ENCODE measurements at regions not wholly inside any gene's neighbourhood (a gene's known extent, or its start where the extent isn't known, plus 50 kb on each side); places are given as distances from the start of the nearest gene placed in this dataset.

DNA sequence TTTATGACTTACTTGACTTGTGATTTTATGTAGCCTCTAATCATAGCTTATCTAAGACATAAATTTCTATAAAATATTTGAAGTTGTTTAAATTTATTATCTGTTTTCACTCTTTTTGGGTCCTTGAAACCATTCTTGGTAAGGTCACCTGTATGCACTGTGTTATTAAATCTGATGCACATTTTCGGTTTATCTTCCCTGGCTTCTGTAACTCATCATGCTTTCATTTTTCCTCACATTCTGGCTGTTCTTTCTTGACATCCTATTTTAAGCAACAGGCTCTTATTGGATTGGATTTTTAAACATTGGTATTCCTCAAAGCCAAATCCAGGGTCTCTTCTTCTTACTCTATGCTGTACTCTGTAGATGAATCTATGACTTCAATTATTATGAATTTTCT, 341.6 kb downstream of the TGFB2 start:
- no peak overlapping the region for H3K4me3 ChIP-seq (ENCODE audit: low read depth, low read length)
- TF ChIP-seq, protein P1, sequence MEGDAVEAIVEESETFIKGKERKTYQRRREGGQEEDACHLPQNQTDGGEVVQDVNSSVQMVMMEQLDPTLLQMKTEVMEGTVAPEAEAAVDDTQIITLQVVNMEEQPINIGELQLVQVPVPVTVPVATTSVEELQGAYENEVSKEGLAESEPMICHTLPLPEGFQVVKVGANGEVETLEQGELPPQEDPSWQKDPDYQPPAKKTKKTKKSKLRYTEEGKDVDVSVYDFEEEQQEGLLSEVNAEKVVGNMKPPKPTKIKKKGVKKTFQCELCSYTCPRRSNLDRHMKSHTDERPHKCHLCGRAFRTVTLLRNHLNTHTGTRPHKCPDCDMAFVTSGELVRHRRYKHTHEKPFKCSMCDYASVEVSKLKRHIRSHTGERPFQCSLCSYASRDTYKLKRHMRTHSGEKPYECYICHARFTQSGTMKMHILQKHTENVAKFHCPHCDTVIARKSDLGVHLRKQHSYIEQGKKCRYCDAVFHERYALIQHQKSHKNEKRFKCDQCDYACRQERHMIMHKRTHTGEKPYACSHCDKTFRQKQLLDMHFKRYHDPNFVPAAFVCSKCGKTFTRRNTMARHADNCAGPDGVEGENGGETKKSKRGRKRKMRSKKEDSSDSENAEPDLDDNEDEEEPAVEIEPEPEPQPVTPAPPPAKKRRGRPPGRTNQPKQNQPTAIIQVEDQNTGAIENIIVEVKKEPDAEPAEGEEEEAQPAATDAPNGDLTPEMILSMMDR (IDR thresholded peaks at IDR 0.05; ENCODE audit: insufficient read depth, low read length, severe bottlenecking) = no peak

DNA sequence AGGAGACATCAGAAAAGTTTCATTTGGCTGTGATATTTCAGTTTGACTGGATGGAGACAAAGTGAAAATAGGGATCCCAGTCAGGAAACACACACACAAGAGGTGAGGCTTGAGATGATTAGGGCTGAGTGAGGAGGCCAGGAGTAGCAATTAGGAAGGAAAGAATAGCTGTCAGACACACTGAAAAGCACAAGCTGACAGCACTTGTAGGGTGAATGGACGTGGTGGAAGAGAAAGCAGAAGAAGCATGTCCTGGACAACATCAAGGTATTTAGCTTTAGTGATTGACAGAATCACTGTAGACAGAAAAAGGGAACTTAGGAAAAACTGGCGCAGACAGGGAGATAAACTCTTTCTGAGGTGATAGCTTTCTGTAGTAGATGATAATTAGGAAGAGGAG, 347.7 kb downstream of the TGFB2 start:
- FAIRE-seq (no peak), DNase-seq (ENCODE audit: low read depth) (no peak)
- no peaks in the 10 kb centered on the region for H3K27me3 ChIP-seq (ENCODE audit: control insufficient read depth, insufficient read depth, low read length)
- no peaks in the 10 kb centered on the region for H3K36me3 ChIP-seq (ENCODE audit: control insufficient read depth, insufficient read depth, low read length)
- no peak overlapping the region for H3K4me3 ChIP-seq (ENCODE audit: low read depth, low read length)
- TF ChIP-seq, protein P1 (IDR thresholded peaks at IDR 0.05; ENCODE audit: insufficient read depth, low read length, severe bottlenecking) = no peak

More for the DNA sequence above, 341.6 kb downstream of the TGFB2 start:
- FAIRE-seq (no peak), DNase-seq (ENCODE audit: low read depth) (no peak)
- no peaks in the 10 kb centered on the region for H3K36me3 ChIP-seq (ENCODE audit: control insufficient read depth, insufficient read depth, low read length)
- no peaks in the 10 kb centered on the region for H3K27me3 ChIP-seq (ENCODE audit: control insufficient read depth, insufficient read depth, low read length)

DNA sequence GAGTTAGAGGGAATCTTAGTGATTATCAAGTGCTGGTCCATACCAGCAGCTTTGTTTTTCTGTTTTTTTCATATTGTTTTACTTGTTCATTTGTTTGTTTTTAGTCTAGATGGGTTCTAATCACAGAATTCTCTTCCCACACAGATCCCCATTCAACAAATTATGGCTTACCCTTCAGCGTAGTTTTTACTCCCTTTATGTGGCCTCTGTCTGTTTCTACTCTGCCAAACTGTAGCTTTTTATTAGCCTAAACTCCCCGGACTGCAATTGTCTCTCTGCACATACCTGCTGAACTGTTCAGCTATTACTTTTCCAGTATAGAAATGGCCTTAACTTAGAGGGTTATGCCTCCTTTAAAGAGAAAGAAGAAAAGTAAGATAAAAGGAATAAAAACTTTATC, 348.5 kb downstream of the TGFB2 start:
- Histone ChIP-seq H3K36me3 (ENCODE audit: control insufficient read depth, insufficient read depth, low read length) (no peaks in the 10 kb centered on the region), H3K4me3 (ENCODE audit: low read depth, low read length) (no peak overlapping the region), H3K27me3 (ENCODE audit: control insufficient read depth, insufficient read depth, low read length) (no peaks in the 10 kb centered on the region)
- TF ChIP-seq, protein P1 (IDR thresholded peaks at IDR 0.05; ENCODE audit: insufficient read depth, low read length, severe bottlenecking) = no peak
- FAIRE-seq = no peak
- DNase-seq (ENCODE audit: low read depth) = no peak

DNA sequence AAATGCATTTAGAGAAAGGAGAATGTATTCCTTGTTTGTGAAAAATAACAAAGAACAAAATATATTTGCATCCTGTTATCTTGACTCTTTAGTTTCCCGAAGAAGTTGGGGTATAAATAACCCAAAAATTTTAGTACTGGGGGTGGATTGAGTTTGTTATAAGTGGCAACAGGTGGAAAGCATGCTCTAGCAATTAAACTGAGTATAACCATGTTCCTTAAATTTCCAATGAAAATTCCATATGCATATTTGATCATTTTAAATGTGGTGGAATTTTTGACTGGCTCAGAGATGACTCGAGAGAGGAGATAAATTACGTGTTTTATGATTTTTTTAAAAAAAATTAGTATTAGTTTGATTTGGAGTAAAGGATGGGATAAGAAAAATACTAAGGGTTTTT, 348.9 kb downstream of the TGFB2 start:
- FAIRE-seq (no peak), DNase-seq (ENCODE audit: low read depth) (no peak)
- TF ChIP-seq, protein P1 (IDR thresholded peaks at IDR 0.05; ENCODE audit: insufficient read depth, low read length, severe bottlenecking) = no peak

DNA sequence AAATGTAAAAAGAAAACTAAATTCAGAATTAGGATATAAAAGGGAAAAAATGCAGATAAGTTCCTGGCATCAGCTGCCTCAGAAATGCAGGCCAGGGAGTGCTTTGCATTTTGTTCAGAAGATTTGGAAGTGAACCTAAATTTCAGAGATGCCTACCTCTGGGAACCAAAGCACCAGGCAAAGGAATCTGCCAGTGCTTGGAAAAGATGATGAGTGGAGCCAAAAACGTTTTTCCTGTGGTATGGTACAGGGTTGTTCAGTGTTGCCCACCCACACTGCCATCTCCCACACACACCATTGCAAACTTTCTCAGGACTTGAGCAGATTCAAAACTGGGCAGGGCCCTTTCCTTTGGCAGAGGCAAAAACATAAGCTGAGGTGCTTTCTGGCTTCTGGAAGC, 349.5 kb downstream of the TGFB2 start:
- TF ChIP-seq, protein P1 (IDR thresholded peaks at IDR 0.05; ENCODE audit: insufficient read depth, low read length, severe bottlenecking) = no peak
- no peaks in the 10 kb centered on the region for H3K27me3 ChIP-seq (ENCODE audit: control insufficient read depth, insufficient read depth, low read length)
- FAIRE-seq = no peak
- H3K36me3 ChIP-seq (ENCODE audit: control insufficient read depth, insufficient read depth, low read length) = no peaks in the 10 kb centered on the region
- no peak for DNase-seq (ENCODE audit: low read depth)
- H3K4me3 ChIP-seq (ENCODE audit: low read depth, low read length) = no peak overlapping the region

More for the DNA sequence above, 348.9 kb downstream of the TGFB2 start:
- no peak overlapping the region for H3K4me3 ChIP-seq (ENCODE audit: low read depth, low read length)
- H3K36me3 ChIP-seq (ENCODE audit: control insufficient read depth, insufficient read depth, low read length) = no peaks in the 10 kb centered on the region
- no peaks in the 10 kb centered on the region for H3K27me3 ChIP-seq (ENCODE audit: control insufficient read depth, insufficient read depth, low read length)

DNA sequence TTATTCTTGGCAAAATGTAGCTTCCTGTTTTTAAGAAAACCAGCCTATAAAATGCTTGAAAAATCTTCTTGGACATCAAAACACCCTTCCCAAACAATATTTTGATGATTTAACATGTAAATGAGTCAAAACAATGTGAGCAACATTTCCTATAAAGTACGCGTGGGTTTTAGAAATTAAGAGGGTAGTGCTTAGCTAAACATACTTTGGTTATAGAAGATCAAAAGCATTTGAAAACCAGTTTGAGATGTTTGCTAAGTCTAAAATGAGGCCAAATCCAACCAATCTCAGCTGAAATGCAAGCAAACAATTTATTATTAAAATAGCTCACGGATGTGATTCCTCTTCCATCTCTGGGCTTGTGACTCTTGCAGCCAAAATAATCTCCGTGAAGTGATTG, 350.4 kb downstream of the TGFB2 start:
- no peak for FAIRE-seq
- H3K4me3 ChIP-seq (ENCODE audit: low read depth, low read length) = no peak overlapping the region
- H3K36me3 ChIP-seq (ENCODE audit: control insufficient read depth, insufficient read depth, low read length) = no peaks in the 10 kb centered on the region
- H3K27me3 ChIP-seq (ENCODE audit: control insufficient read depth, insufficient read depth, low read length) = no peaks in the 10 kb centered on the region
- TF ChIP-seq, protein P1 (IDR thresholded peaks at IDR 0.05; ENCODE audit: insufficient read depth, low read length, severe bottlenecking) = no peak
- DNase-seq (ENCODE audit: low read depth) = no peak

All from bronchial epithelial cell (primary cell).